PFSK-1 (cell line): ENCODE measurements at regions not wholly inside any gene's neighbourhood (a gene's known extent, or its start where the extent isn't known, plus 50 kb on each side); places are given as distances from the start of the nearest gene placed in this dataset.

ENCODE experiments used
- FOXP2 ChIP-seq: optimal IDR thresholded peaks from 2 replicates; pipeline ENCODE3; 2011; ENCODE audit warnings: borderline replicate concordance, control low read depth, inconsistent platforms; ENCODE audit not compliant: insufficient read depth; ENCODE audit errors: extremely low read length, extremely low read depth
- POLR2AphosphoS5 ChIP-seq: IDR thresholded peaks from 2 replicates; pipeline ENCODE4 v1.6.1; 2012; ENCODE audit warnings: low read depth, mild to moderate bottlenecking, control low read depth, low read length, moderate library complexity
- REST ChIP-seq, 2 experiments: IDR thresholded peaks; 2 replicates each; pipeline versions ENCODE4 v1.6.1 to v1.8.0; 2011 to 2012; ENCODE audit warnings: low read depth in 2 of 2, low read length in 2 of 2, control low read depth in 1 of 2, inconsistent platforms in 1 of 2, mild to moderate bottlenecking in 1 of 2, moderate library complexity in 1 of 2; ENCODE audit not compliant: insufficient read depth in 1 of 2
- SIN3A ChIP-seq: IDR thresholded peaks from 2 replicates; pipeline ENCODE4 v1.6.1; 2012; ENCODE audit warnings: mild to moderate bottlenecking, low read length, moderate library complexity, borderline replicate concordance; ENCODE audit not compliant: insufficient read depth
- TAF1 ChIP-seq: IDR thresholded peaks from 2 replicates; pipeline ENCODE4 v1.6.1; 2012; ENCODE audit warnings: low read length, control low read depth, borderline replicate concordance; ENCODE audit not compliant: insufficient read depth

GRCh38 chr6:102961902-102962301, 1568.4 kb downstream of the GRIK2 start:
- no peak for TF ChIP-seq TAF1

- TF ChIP-seq REST (IDR thresholded peaks at IDR 0.05; ENCODE audit: insufficient read depth in 1 of 2, low read depth in 2 of 2, low read length in 2 of 2) (no peak), SIN3A (no peak), POLR2AphosphoS5 (no peak), TAF1 (no peak), FOXP2 (no peak)
Measured at GRCh38 chr6:102950967-102951366, 1557.5 kb downstream of the GRIK2 start.

GRCh38 chr6:102944475-102944874, 1551.0 kb downstream of the GRIK2 start:
- TF ChIP-seq FOXP2 (no peak), SIN3A (no peak), POLR2AphosphoS5 (no peak), TAF1 (no peak), REST (IDR thresholded peaks at IDR 0.05; ENCODE audit: insufficient read depth in 1 of 2, low read depth in 2 of 2, low read length in 2 of 2) (no peak)

GRCh38 chr6:102942206-102942605, 1548.7 kb downstream of the GRIK2 start:
- TF ChIP-seq SIN3A (no peak), FOXP2 (no peak), POLR2AphosphoS5 (no peak), TAF1 (no peak), REST (IDR thresholded peaks at IDR 0.05; ENCODE audit: insufficient read depth in 1 of 2, low read depth in 2 of 2, low read length in 2 of 2) (no peak)

GRCh38 chr6:102936959-102937358, 1543.5 kb downstream of the GRIK2 start:
- TF ChIP-seq TAF1 (no peak), SIN3A (no peak), REST (IDR thresholded peaks at IDR 0.05; ENCODE audit: insufficient read depth in 1 of 2, low read depth in 2 of 2, low read length in 2 of 2) (no peak), FOXP2 (no peak), POLR2AphosphoS5 (no peak)
